ENCODE measurements at regions not wholly inside any gene's neighbourhood (a gene's known extent, or its start where the extent isn't known, plus 50 kb on each side); places are given as distances from the start of the nearest gene placed in this dataset.

DNA sequence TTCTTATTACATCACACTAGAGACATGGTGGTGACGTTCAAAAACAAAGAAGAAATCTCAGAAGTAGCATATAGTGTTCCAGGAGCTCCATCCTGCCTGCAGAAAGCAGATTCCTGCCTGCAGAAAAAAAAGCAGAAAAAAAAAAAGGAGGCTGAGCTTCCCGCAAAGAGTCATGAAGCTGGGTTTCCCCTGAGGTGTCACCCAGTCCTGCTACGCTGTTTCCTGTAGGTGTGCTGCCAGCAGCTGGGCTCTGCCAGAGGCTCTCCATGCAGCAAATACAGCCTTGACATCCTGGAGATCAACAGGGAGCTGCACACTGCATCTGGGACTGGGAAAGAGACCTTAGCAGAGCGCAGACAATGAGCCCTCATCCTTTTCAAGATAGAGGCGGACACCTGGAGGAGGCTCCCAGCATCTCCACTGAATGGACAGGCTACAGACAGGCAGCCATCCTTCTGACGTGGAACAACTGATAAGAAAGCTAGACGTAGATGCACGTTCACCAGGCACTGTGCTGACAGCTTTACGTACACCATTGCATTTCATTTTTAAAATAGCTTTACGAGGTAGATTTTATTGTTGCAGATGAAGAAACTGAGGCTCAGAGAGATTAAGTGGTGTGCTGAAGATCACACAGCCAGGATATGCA lies 350.9 kb downstream of the FOXO1 start:
- Histone ChIP-seq H3K9me1 (ENCODE audit: control insufficient read depth, insufficient read depth, low read length) (no peaks in the 10 kb centered on the region), H3K27ac (ENCODE audit: extremely low read depth, low read depth, low read length) (no peak overlapping the region), H2AFZ (ENCODE audit: low read depth, low read length) (no peak overlapping the region), H3K27me3 (ENCODE audit: control insufficient read depth in 2 of 2, insufficient read depth in 2 of 2, low read length in 2 of 2) (no peaks in the 10 kb centered on the region), H3K4me2 (ENCODE audit: insufficient read depth, low read length) (no peak overlapping the region), H3K9me3 (replicated peaks; ENCODE audit: control insufficient read depth, insufficient read depth, low read depth, low read length) (no peaks in the 10 kb centered on the region), H3K4me1 (replicated peaks in 1 of 2; ENCODE audit: control insufficient read depth in 2 of 2, insufficient read depth in 2 of 2, low read length in 2 of 2) (no peaks in the 10 kb centered on the region), H3K79me2 (ENCODE audit: control insufficient read depth, insufficient read depth, low read length) (no peaks in the 10 kb centered on the region), H3K4me3 (no peak overlapping the region), H3K9ac (ENCODE audit: insufficient read depth in 1 of 2, low read depth in 2 of 2, low read length in 2 of 2) (no peak overlapping the region), H4K20me1 (replicated peaks; ENCODE audit: control insufficient read depth, insufficient read depth, low read length) (no peaks in the 10 kb centered on the region), H3K36me3 (ENCODE audit: control insufficient read depth, insufficient read depth, low read length) (no peaks in the 10 kb centered on the region)
- no peak for ATAC-seq
- in situ Hi-C loops (cut with MboI) = no loop called here
- TF ChIP-seq GABPA (tag; conservative IDR thresholded peaks at IDR 0.05; ENCODE audit: low read depth) (no peak), HDGF (IDR thresholded peaks at IDR 0.05) (no peak), RAD21 (CRISPR knock-in tag; conservative IDR thresholded peaks at IDR 0.05 in 1 of 2, IDR thresholded peaks at IDR 0.05 in 1 of 2) (no peak), MCM3 (IDR thresholded peaks at IDR 0.05) (no peak), DACH1 (IDR thresholded peaks at IDR 0.05; ENCODE audit: partially characterized antibody) (no peak), C11orf30 (IDR thresholded peaks at IDR 0.05; ENCODE audit: low read depth) (no peak), HSF4 (CRISPR knock-in tag; IDR thresholded peaks at IDR 0.05; ENCODE audit: borderline replicate concordance) (no peak)
- TF ChIP-seq, protein P1, sequence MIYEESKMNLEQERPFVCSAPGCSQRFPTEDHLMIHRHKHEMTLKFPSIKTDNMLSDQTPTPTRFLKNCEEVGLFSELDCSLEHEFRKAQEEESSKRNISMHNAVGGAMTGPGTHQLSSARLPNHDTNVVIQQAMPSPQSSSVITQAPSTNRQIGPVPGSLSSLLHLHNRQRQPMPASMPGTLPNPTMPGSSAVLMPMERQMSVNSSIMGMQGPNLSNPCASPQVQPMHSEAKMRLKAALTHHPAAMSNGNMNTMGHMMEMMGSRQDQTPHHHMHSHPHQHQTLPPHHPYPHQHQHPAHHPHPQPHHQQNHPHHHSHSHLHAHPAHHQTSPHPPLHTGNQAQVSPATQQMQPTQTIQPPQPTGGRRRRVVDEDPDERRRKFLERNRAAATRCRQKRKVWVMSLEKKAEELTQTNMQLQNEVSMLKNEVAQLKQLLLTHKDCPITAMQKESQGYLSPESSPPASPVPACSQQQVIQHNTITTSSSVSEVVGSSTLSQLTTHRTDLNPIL (CRISPR knock-in tag; IDR thresholded peaks at IDR 0.05) = no peak
- WGBS (ENCODE audit: insufficient coverage, low coverage, missing lambda C conversion rate) = 0% methylated on average over 8 of the region's 10 CpGs
- BruUV-seq (replicated peaks) = no TSS peak
- FAIRE-seq = no peak
- DNase-seq (ENCODE audit: extremely low read depth in 1 of 4, low spot score in 3 of 4) = no peak
- intact Hi-C loops (cut with micrococcal nuclease) = no loop called here
- POLR2A ChIA-PET = no interaction called here
- CTCF ChIA-PET (ENCODE audit: low intra/inter-chr PET ratio) = no interaction called here
